ENCODE measurements at regions not wholly inside any gene's neighbourhood (a gene's known extent, or its start where the extent isn't known, plus 50 kb on each side); places are given as distances from the start of the nearest gene placed in this dataset.

GRCh38 chr13:33452873-33453517 lies 167.4 kb upstream of the STARD13 start:
- intact Hi-C loops (cut with micrococcal nuclease) = no loop called here
- H3K27ac ChIP-seq (ENCODE audit: insufficient read depth, low read length) = no peak overlapping the region
- CTCF ChIA-PET = no interaction called here

More at GRCh38 chr13:33452873-33453517, 167.4 kb upstream of the STARD13 start:
- Histone ChIP-seq H3K27me3 (ENCODE audit: control insufficient read depth, insufficient read depth, low read length) (no peaks in the 10 kb centered on the region), H3K14ac (replicated peaks; ENCODE audit: low read depth, low read length) (no peak overlapping the region), H2BK5ac (ENCODE audit: low read depth, low read length, poor library complexity, severe bottlenecking) (no peak overlapping the region), H3K18ac (ENCODE audit: low read depth, low read length) (no peak overlapping the region), H4K5ac (ENCODE audit: low read depth, low read length) (no peak overlapping the region), H3K4me3 (ENCODE audit: insufficient read depth, low read depth, low read length) (no peak overlapping the region), H2BK15ac (ENCODE audit: low read depth, low read length) (no peak overlapping the region), H3K23ac (ENCODE audit: low read depth, low read length) (no peak overlapping the region), H3K4ac (ENCODE audit: low read depth, low read length) (no peak overlapping the region), H2AK5ac (ENCODE audit: low read depth, low read length) (no peak overlapping the region), H2BK120ac (ENCODE audit: low read depth, low read length) (no peak overlapping the region), H4K20me1 (ENCODE audit: insufficient read depth, low read length) (no peaks in the 10 kb centered on the region), H2BK20ac (ENCODE audit: low read depth, low read length) (no peak overlapping the region), H3K9me1 (ENCODE audit: insufficient read depth, low read length) (no peaks in the 10 kb centered on the region), H3K79me1 (ENCODE audit: low read depth in 1 of 2, low read length in 2 of 2) (no peaks in the 10 kb centered on the region), H3K56ac (ENCODE audit: extremely low read depth, insufficient read depth, low read length) (no peak overlapping the region), H3K9me3 (ENCODE audit: control insufficient read depth, insufficient read depth, low read length) (peaks cover 2% of the 10 kb centered on the region; the same call in 1 of the 2 replicates), H2AK9ac (replicated peaks; ENCODE audit: low read depth, low read length, poor library complexity) (no peak overlapping the region), H3K4me2 (ENCODE audit: low read depth, low read length) (no peak overlapping the region), H3K9ac (ENCODE audit: low read depth, low read length) (no peak overlapping the region), H3K4me1 (ENCODE audit: control insufficient read depth, insufficient read depth, low read length) (peaks cover 4% of the 10 kb centered on the region; the same call in 1 of the 2 replicates), H3K36me3 (ENCODE audit: control insufficient read depth, insufficient read depth, low read length) (no peaks in the 10 kb centered on the region), H2AFZ (replicated peaks; ENCODE audit: low read length, poor library complexity) (no peak overlapping the region), H4K91ac (ENCODE audit: insufficient read depth, low read depth, low read length) (no peak overlapping the region), H4K8ac (ENCODE audit: low read depth in 2 of 2, low read length in 2 of 2) (no peak overlapping the region)
- in situ Hi-C loops (cut with MboI; ENCODE audit: low sequenced_read_pairs) (no loop called here), dilution Hi-C loops (cut with HindIII; ENCODE audit: low sequenced_read_pairs, unreplicated experiment) (no loop called here)
- TF ChIP-seq CHD1 (IDR thresholded peaks at IDR 0.05; ENCODE audit: low read depth, low read length) (no peak), NFE2L2 (IDR thresholded peaks at IDR 0.05; ENCODE audit: low read depth, low read length) (no peak), RAD21 (IDR thresholded peaks at IDR 0.05; ENCODE audit: low read length) (no peak), ELK1 (IDR thresholded peaks at IDR 0.05; ENCODE audit: borderline replicate concordance, low read depth, low read length) (no peak), SMC3 (IDR thresholded peaks at IDR 0.05; ENCODE audit: low read depth, low read length) (no peak), MAZ (IDR thresholded peaks at IDR 0.05; ENCODE audit: borderline replicate concordance, low read depth, low read length) (no peak), MAFK (IDR thresholded peaks at IDR 0.05; ENCODE audit: low read depth, low read length) (no peak)
- 80% methylated on average over 1 of the region's 2 CpGs; no CpG with 5 or more reads in 1 of the 2 experiments for WGBS, 2 experiments (ENCODE audit: extremely low coverage in 2 of 2, insufficient read length in 1 of 2)
- ATAC-seq (ENCODE audit: low read depth) = no peak
- POLR2A ChIA-PET (ENCODE audit: unreplicated experiment) = no interaction called here
- DNase-seq = no peak
- no TSS peak for BruUV-seq (replicated peaks)

All from IMR-90 (cell line).